ENCODE measurements at regions not wholly inside any gene's neighbourhood (a gene's known extent, or its start where the extent isn't known, plus 50 kb on each side); places are given as distances from the start of the nearest gene placed in this dataset.
"Not testable (repeated sequence)": the region's sequence is repeated elsewhere in the genome, so short reads cannot be mapped to it uniquely, and the experiment has no call there.

DNA sequence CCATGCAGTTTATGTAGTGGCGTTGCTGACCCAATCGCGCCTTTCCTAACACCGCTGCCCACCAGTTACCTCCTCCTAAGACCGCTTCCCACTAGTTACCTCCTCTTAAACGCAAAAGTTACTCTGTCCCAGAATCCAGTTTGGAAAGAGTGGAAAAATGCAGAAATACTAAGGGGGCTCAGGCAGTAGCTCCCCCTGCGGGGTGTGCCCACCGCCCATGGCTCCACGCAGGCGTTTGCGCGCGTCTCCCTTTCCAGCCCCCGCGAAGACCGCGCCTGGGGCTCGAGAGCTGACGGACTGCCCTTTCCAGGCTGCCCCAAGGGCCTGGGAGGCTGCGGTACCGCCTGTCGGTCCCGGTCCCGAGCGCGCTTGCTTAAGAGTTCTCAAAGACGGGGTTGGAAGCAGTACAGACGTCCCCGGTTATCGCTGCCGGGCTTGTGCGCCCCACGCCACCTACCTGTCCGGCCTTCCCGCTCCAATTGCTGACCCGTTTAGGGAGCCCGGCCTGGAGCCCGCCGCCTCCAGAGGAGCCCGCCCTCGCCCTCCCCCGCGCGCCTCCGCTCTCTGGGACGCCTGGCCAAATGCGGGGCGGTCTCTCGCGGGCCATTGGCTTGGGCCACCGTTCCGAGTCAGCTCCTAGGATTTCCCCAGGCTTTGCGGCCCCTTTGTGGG, 414.1 kb upstream of the ESRRG start:
- Mint-ChIP-seq H3K36me3 (ENCODE audit: low read depth) (no peaks in the 10 kb centered on the region), H3K9me3 (peaks cover 7% of the 10 kb centered on the region), H3K4me3 (no peak overlapping the region), H3K4me1 (peaks cover 8% of the 10 kb centered on the region), H3K27me3 (peaks cover 82% of the 10 kb centered on the region), H3K27ac (peak overlapping the region; percentile 31)
- POLR2A ChIA-PET: no interaction called here
- CTCF ChIA-PET: no interaction called here
- DNase-seq: no peak

DNA sequence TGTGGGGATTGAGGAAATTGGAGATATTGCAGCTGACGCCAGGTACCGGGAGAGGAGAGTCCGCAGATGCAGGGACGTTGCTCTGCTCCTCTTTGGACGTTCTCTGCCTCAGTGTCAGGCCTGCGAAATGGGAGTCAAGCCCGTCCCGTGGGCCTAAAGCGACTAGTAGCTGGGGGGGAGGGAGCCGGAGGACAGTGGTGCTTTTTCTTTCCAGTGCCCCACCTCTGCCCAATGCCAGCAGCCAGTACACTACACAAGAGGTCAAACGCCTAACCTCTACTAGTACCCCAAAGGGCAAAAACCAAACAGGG, 413.6 kb upstream of the ESRRG start:
- peaks cover 8% of the 10 kb centered on the region for H3K4me1 Mint-ChIP-seq
- no peaks in the 10 kb centered on the region for H3K36me3 Mint-ChIP-seq (ENCODE audit: low read depth)
- no peak overlapping the region for H3K27ac Mint-ChIP-seq
- H3K4me3 Mint-ChIP-seq: no peak overlapping the region
- H3K27me3 Mint-ChIP-seq: peaks cover 82% of the 10 kb centered on the region
- CTCF ChIA-PET: no interaction called here
- no peak for DNase-seq
- H3K9me3 Mint-ChIP-seq: peaks cover 7% of the 10 kb centered on the region
- POLR2A ChIA-PET: interaction anchor here (0.9 kb wide), 1 partner anchor 85 kb away, joined by 3 read pairs; no protein-coding TSS in a partner anchor

GRCh38 chr1:217135987-217136894, 413.0 kb upstream of the ESRRG start:
- Mint-ChIP-seq H3K27me3 (peaks cover 81% of the 10 kb centered on the region), H3K4me3 (no peak overlapping the region), H3K27ac (no peak overlapping the region), H3K36me3 (ENCODE audit: low read depth) (no peaks in the 10 kb centered on the region), H3K9me3 (peaks cover 7% of the 10 kb centered on the region), H3K4me1 (peaks cover 8% of the 10 kb centered on the region)
- CTCF ChIA-PET: no interaction called here
- POLR2A ChIA-PET: interaction anchor here (0.9 kb wide), 1 partner anchor 86 kb away, joined by 3 read pairs; no protein-coding TSS in a partner anchor
- DNase-seq: no peak

DNA sequence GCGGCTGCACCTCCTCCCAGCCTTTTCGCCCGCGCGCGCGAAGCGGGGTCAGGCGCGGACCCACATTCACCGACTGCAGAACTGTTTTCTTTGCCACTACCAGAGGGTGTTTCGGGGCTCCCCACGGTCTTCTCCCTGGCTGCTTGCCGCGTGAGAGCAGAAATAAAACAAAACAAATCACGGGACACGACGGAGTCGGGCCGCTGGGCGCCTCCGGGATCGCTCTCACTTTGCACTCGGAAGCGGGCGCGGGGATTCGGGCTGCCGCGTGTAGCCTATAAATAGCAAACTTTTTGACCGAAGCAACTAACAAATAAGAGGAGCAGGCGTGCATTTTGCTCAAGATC, 412.3 kb upstream of the ESRRG start:
- no peak for DNase-seq
- H3K36me3 Mint-ChIP-seq (ENCODE audit: low read depth): no peaks in the 10 kb centered on the region
- peaks cover 74% of the 10 kb centered on the region for H3K27me3 Mint-ChIP-seq
- H3K27ac Mint-ChIP-seq: no peak overlapping the region
- POLR2A ChIA-PET: no interaction called here
- peaks cover 7% of the 10 kb centered on the region for H3K9me3 Mint-ChIP-seq
- H3K4me3 Mint-ChIP-seq: peak overlapping the region; percentile 25
- CTCF ChIA-PET: no interaction called here
- H3K4me1 Mint-ChIP-seq: peaks cover 8% of the 10 kb centered on the region

DNA sequence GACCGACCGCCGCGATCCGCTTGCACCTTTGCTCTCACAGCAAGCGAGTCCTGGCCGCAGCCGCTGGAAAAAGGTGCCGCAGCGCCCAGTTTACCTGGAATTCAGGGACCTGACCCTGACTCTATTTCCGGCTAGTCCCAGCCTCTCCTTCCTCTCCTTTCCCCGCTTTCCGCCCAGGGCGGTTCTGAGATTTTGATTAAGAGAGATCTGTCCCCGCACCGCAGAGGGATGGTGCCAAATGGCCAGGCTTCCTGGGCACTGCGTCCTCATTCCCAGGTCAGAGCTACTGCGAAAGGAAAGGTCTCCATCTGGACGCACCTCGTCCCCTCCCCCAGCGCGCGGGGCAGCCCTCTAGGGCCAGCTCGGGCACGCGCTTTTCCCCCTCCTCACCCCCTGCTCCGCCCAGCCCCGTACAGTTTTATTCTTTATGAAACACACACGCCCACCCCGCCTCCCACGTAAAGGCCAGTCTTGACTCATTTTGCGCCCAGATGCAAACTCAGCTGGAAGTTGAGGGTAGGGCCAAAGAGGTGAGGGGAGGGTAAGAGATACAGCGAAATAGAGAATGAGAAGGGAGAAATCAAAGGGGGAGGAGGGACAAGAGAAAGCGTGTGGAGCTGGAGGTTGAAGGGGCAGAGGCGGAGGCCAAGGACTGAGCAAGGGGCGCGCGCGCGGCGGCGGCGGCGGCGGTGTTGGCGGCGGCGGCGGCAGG, 411.8 kb upstream of the ESRRG start:
- DNase-seq: no peak
- Mint-ChIP-seq H3K27me3 (peaks cover 69% of the 10 kb centered on the region), H3K9me3 (peaks cover 7% of the 10 kb centered on the region), H3K4me1 (peaks cover 8% of the 10 kb centered on the region), H3K36me3 (ENCODE audit: low read depth) (no peaks in the 10 kb centered on the region), H3K27ac (no peak overlapping the region), H3K4me3 (no peak overlapping the region)
- CTCF ChIA-PET: no interaction called here
- POLR2A ChIA-PET: no interaction called here

GRCh38 chr1:217133958-217134856, 411.0 kb upstream of the ESRRG start:
- H3K4me1 Mint-ChIP-seq: peaks cover 8% of the 10 kb centered on the region

GRCh38 chr1:217133092-217133491, 409.9 kb upstream of the ESRRG start:
- Mint-ChIP-seq H3K27me3 (peaks cover 52% of the 10 kb centered on the region), H3K27ac (no peak overlapping the region), H3K9me3 (no peaks in the 10 kb centered on the region), H3K4me1 (peaks cover 8% of the 10 kb centered on the region), H3K36me3 (ENCODE audit: low read depth) (no peaks in the 10 kb centered on the region), H3K4me3 (no peak overlapping the region)
- POLR2A ChIA-PET: no interaction called here
- CTCF ChIA-PET: no interaction called here
- DNase-seq: no peak

More at GRCh38 chr1:217133958-217134856, 411.0 kb upstream of the ESRRG start:
- Mint-ChIP-seq H3K27me3 (peaks cover 63% of the 10 kb centered on the region), H3K4me3 (no peak overlapping the region), H3K27ac (peak overlapping the region; percentile 22), H3K9me3 (peaks cover 6% of the 10 kb centered on the region), H3K36me3 (ENCODE audit: low read depth) (no peaks in the 10 kb centered on the region)
- CTCF ChIA-PET: interaction anchor here (1.1 kb wide), 1 partner anchor 8 kb away, joined by 3 read pairs; no protein-coding TSS in a partner anchor
- POLR2A ChIA-PET: no interaction called here
- DNase-seq: no peak

DNA sequence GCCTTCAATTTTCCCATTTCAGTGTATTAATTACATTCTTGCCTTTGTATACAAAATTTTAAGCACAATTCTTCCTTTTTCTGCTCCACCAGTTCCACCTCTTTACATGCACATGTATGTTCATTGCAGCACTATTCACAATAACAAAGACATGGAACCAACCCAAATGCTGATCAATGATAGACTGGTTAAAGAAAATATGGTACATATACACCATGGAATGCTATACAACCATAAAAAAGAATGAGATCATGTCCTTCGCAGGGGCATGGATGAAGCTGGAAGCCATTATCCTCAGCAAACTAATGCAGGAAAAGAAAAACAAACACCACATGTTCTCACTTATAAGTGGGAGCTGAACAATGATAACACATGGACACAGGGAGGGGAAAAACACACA, 400.1 kb upstream of the ESRRG start:
- H3K27ac Mint-ChIP-seq; H3K36me3 Mint-ChIP-seq (ENCODE audit: low read depth); H3K4me1 Mint-ChIP-seq; H3K27me3 Mint-ChIP-seq; H3K4me3 Mint-ChIP-seq; CTCF ChIA-PET; POLR2A ChIA-PET; DNase-seq; H3K9me3 Mint-ChIP-seq: not testable (repeated sequence)

- no peaks in the 10 kb centered on the region for H3K4me1 Mint-ChIP-seq
- POLR2A ChIA-PET: no interaction called here
- no peak for DNase-seq
- no peak overlapping the region for H3K4me3 Mint-ChIP-seq
- CTCF ChIA-PET: no interaction called here
- no peaks in the 10 kb centered on the region for H3K36me3 Mint-ChIP-seq (ENCODE audit: low read depth)
- no peaks in the 10 kb centered on the region for H3K27me3 Mint-ChIP-seq
- no peak overlapping the region for H3K27ac Mint-ChIP-seq
- peaks cover 5% of the 10 kb centered on the region for H3K9me3 Mint-ChIP-seq
Measured at GRCh38 chr1:217117973-217118465, 394.8 kb upstream of the ESRRG start.

- H3K4me1 Mint-ChIP-seq: no peaks in the 10 kb centered on the region
- DNase-seq: no peak
- no peaks in the 10 kb centered on the region for H3K9me3 Mint-ChIP-seq
- H3K27ac Mint-ChIP-seq: no peak overlapping the region
- CTCF ChIA-PET: no interaction called here
- no peaks in the 10 kb centered on the region for H3K27me3 Mint-ChIP-seq
- no peaks in the 10 kb centered on the region for H3K36me3 Mint-ChIP-seq (ENCODE audit: low read depth)
- no peak overlapping the region for H3K4me3 Mint-ChIP-seq
- POLR2A ChIA-PET: no interaction called here
Measured at GRCh38 chr1:217115404-217116380, 392.5 kb upstream of the ESRRG start.

- Mint-ChIP-seq H3K9me3 (no peaks in the 10 kb centered on the region), H3K27ac (no peak overlapping the region), H3K36me3 (ENCODE audit: low read depth) (no peaks in the 10 kb centered on the region), H3K27me3 (no peaks in the 10 kb centered on the region), H3K4me1 (no peaks in the 10 kb centered on the region), H3K4me3 (no peak overlapping the region)
- no peak for DNase-seq
- CTCF ChIA-PET: no interaction called here
- POLR2A ChIA-PET: no interaction called here
Measured at GRCh38 chr1:217109928-217110327, 386.7 kb upstream of the ESRRG start.
